HEK293 (cell line): ENCODE measurements at regions not wholly inside any gene's neighbourhood (a gene's known extent, or its start where the extent isn't known, plus 50 kb on each side); places are given as distances from the start of the nearest gene placed in this dataset.

Experiments
- CTCF ChIA-PET: fragments of 350-600 bp; formaldehyde crosslinking; extraction: SDS; loops from one replicate; lab custom pipeline; 2021; ENCODE audit warnings: antibody characterized with exemption; lab: Yijun Ruan, JAX
- POLR2A ChIA-PET: fragments of 300-600 bp; formaldehyde crosslinking; extraction: SDS; loops from one replicate; lab custom pipeline; 2020; ENCODE audit warnings: antibody characterized with exemption, inconsistent platforms; lab: Yijun Ruan, JAX
- H3K27ac ChIP-seq: fragments of 200-500 bp; sonication (Bioruptor generic); 2 replicates; pipeline ENCODE4 v1.5.1; 2014; ENCODE audit warnings: low read depth, low read length, control low read depth, inconsistent platforms; ENCODE audit errors: extremely low read depth
- H3K36me3 ChIP-seq, 2 experiments: fragments of 200-500 bp in 1 of 2; sonication (Bioruptor generic) in 1 of 2; 1 replicate in 1 of 2; 2 replicates in 1 of 2; pipeline ENCODE4 v1.5.1; 2014 to 2017; ENCODE audit warnings: inconsistent platforms in 2 of 2, low read length in 2 of 2; ENCODE audit not compliant: control insufficient read depth in 2 of 2, insufficient read depth in 1 of 2
- H3K4me1 ChIP-seq: fragments of 200-500 bp; sonication (Bioruptor generic); 2 replicates; pipeline ENCODE4 v1.5.1; 2014; ENCODE audit warnings: mild to moderate bottlenecking, low read length, inconsistent platforms; ENCODE audit not compliant: control insufficient read depth, insufficient read depth
- H3K4me3 ChIP-seq: 2 replicates; pipeline ENCODE4 v1.5.1; 2011; ENCODE audit warnings: low read depth, mild to moderate bottlenecking, control low read depth, low read length, moderate library complexity
- H3K9me3 ChIP-seq: fragments of 200-500 bp; sonication (Bioruptor generic); 2 replicates; pipeline ENCODE4 v1.5.1; 2014; ENCODE audit warnings: low read depth, low read length, inconsistent platforms; ENCODE audit not compliant: control insufficient read depth, insufficient read depth
- CTCF ChIP-seq: fragments of 450-650 bp; formaldehyde crosslinking; IDR thresholded peaks from 2 replicates; pipeline ENCODE4 v1.5.1; 2016; ENCODE audit warnings: missing biosample characterization, missing genetic modification characterization
- KLF10 ChIP-seq: fragments of 450-650 bp; IDR thresholded peaks from 2 replicates; pipeline ENCODE4 v1.5.1; 2018; ENCODE audit warnings: missing biosample characterization, mild to moderate bottlenecking, missing genetic modification characterization
- KLF16 ChIP-seq: fragments of 450-650 bp; formaldehyde crosslinking; IDR thresholded peaks from 2 replicates; pipeline ENCODE4 v1.5.1; 2017; ENCODE audit warnings: missing biosample characterization, missing genetic modification characterization
- PRDM4 ChIP-seq: fragments of 450-650 bp; formaldehyde crosslinking; IDR thresholded peaks from 2 replicates; pipeline ENCODE4 v1.5.1; 2017; ENCODE audit warnings: missing biosample characterization, missing genetic modification characterization
- REST ChIP-seq: fragments of 450-650 bp; formaldehyde crosslinking; IDR thresholded peaks from 2 replicates; pipeline ENCODE4 v1.5.1; 2016; ENCODE audit warnings: missing biosample characterization, missing genetic modification characterization
- SP2 ChIP-seq: fragments of 450-650 bp; formaldehyde crosslinking; IDR thresholded peaks from 2 replicates; pipeline ENCODE4 v1.5.1; 2016; ENCODE audit warnings: missing biosample characterization, missing genetic modification characterization
- ZBTB21 ChIP-seq: fragments of 450-650 bp; formaldehyde crosslinking; IDR thresholded peaks from 2 replicates; pipeline ENCODE4 v1.5.1; 2017; ENCODE audit warnings: missing biosample characterization, missing genetic modification characterization
- ZNF114 ChIP-seq: fragments of 450-650 bp; formaldehyde crosslinking; IDR thresholded peaks from 2 replicates; pipeline ENCODE4 v1.5.0; 2017; ENCODE audit warnings: missing biosample characterization, missing genetic modification characterization
- ZNF16 ChIP-seq: fragments of 450-650 bp; formaldehyde crosslinking; IDR thresholded peaks from 2 replicates; pipeline ENCODE4 v1.5.1; 2016; ENCODE audit warnings: low read depth, missing biosample characterization, missing genetic modification characterization
- ZNF175 ChIP-seq: fragments of 450-650 bp; formaldehyde crosslinking; IDR thresholded peaks from 2 replicates; pipeline ENCODE4 v1.5.1; 2016; ENCODE audit warnings: missing biosample characterization, missing genetic modification characterization
- ZNF214 ChIP-seq: fragments of 450-650 bp; formaldehyde crosslinking; IDR thresholded peaks from 2 replicates; pipeline ENCODE4 v1.5.1; 2017; ENCODE audit warnings: missing biosample characterization, mild to moderate bottlenecking, missing genetic modification characterization, borderline replicate concordance
- ZNF280D ChIP-seq: fragments of 450-650 bp; formaldehyde crosslinking; IDR thresholded peaks from 2 replicates; pipeline ENCODE4 v1.5.1; 2016; ENCODE audit warnings: missing biosample characterization, missing genetic modification characterization
- ZNF335 ChIP-seq: fragments of 450-650 bp; formaldehyde crosslinking; conservative IDR thresholded peaks from 2 replicates; pipeline ENCODE4 v1.5.1; 2016; ENCODE audit warnings: missing biosample characterization, missing genetic modification characterization
- ZNF433 ChIP-seq: fragments of 450-650 bp; formaldehyde crosslinking; IDR thresholded peaks from 2 replicates; pipeline ENCODE4 v1.5.1; 2016; ENCODE audit warnings: missing biosample characterization, missing genetic modification characterization, low read depth
- ZNF529 ChIP-seq: fragments of 450-650 bp; formaldehyde crosslinking; IDR thresholded peaks from 2 replicates; pipeline ENCODE4 v1.5.1; 2017; ENCODE audit warnings: missing genetic modification characterization, missing biosample characterization; ENCODE audit not compliant: insufficient replicate concordance
- ZNF596 ChIP-seq: fragments of 450-650 bp; IDR thresholded peaks from 2 replicates; pipeline ENCODE4 v1.5.0; 2018; ENCODE audit warnings: missing biosample characterization, mild to moderate bottlenecking, missing genetic modification characterization, moderate library complexity
- ZNF660 ChIP-seq: fragments of 450-650 bp; IDR thresholded peaks from 2 replicates; pipeline ENCODE4 v1.5.1; 2018; ENCODE audit warnings: missing biosample characterization, mild to moderate bottlenecking, missing genetic modification characterization
- ZNF701 ChIP-seq: fragments of 450-650 bp; formaldehyde crosslinking; IDR thresholded peaks from 2 replicates; pipeline ENCODE4 v1.5.1; 2016; ENCODE audit warnings: missing biosample characterization, missing genetic modification characterization

- H3K4me3 ChIP-seq, result no peak overlapping the region
- peaks cover 10% of the 10 kb centered on the region for H3K4me1 ChIP-seq
- POLR2A ChIA-PET, result no interaction called here
- no peaks in the 10 kb centered on the region for H3K36me3 ChIP-seq
- H3K27ac ChIP-seq, result no peak overlapping the region
- H3K9me3 ChIP-seq, result no peaks in the 10 kb centered on the region
- CTCF ChIA-PET, result no interaction called here
- TF ChIP-seq CTCF, result no peak
- no peak for TF ChIP-seq ZNF529
These were observed 58.7 kb upstream of the PAPPA start for GRCh38 chr9:116094846-116095245.

GRCh38 chr9:116095403-116095802 lies 58.2 kb upstream of the PAPPA start:
- Histone ChIP-seq H3K9me3 (no peaks in the 10 kb centered on the region), H3K36me3 (no peaks in the 10 kb centered on the region), H3K4me1 (peaks cover 10% of the 10 kb centered on the region), H3K4me3 (no peak overlapping the region), H3K27ac (no peak overlapping the region)
- TF ChIP-seq KLF10 (tag by site-specific recombination) (no peak), REST (no peak), ZNF335 (no peak), ZNF701 (tag by site-specific recombination) (no peak), ZBTB21 (tag by site-specific recombination) (no peak), PRDM4 (no peak), ZNF596 (tag by site-specific recombination) (no peak), ZNF660 (no peak), ZNF433 (tag by site-specific recombination) (no peak), ZNF175 (tag by site-specific recombination) (no peak), ZNF114 (tag by site-specific recombination) (no peak), ZNF214 (tag by site-specific recombination) (no peak), SP2 (tag by site-specific recombination) (no peak), KLF16 (tag by site-specific recombination) (no peak), ZNF16 (tag by site-specific recombination) (no peak), ZNF280D (tag by site-specific recombination) (no peak)
- ChIA-PET POLR2A (no interaction called here), CTCF (no interaction called here)
